ENCODE measurements at regions not wholly inside any gene's neighbourhood (a gene's known extent, or its start where the extent isn't known, plus 50 kb on each side); places are given as distances from the start of the nearest gene placed in this dataset.
"Not testable (repeated sequence)": the region's sequence is repeated elsewhere in the genome, so short reads cannot be mapped to it uniquely, and the experiment has no call there.

DNA sequence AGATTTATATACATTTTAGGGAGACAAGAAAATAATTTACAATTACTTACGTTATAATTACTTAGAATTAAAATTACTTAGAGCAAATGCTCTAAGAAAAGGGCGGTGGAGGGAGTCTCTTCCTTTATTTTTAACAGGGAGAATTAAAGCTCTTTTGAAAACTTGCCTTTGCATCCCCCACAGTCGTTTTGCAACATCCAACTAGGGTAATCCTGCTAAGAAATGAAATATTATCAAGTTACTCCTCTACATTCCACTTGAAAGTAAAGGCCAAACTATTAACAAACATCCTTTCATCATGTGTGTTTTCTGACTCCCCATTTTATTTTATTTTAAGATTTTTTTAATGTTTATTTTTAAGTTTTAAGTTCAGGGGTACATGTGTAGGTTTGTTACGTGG, 1358.5 kb downstream of the NCAM2 start:
- WGBS (ENCODE audit: low lambda C conversion rate): 21% methylated on average over 4 of the region's 4 CpGs
- no peaks in the 10 kb centered on the region for H3K36me3 ChIP-seq (replicated peaks in 1 of 2; ENCODE audit: control insufficient read depth in 1 of 2, insufficient read depth in 2 of 2, low read length in 1 of 2)

GRCh38 chr21:22359599-22359998, 1361.4 kb downstream of the NCAM2 start:
- WGBS (ENCODE audit: low lambda C conversion rate): 32% methylated on average over 5 of the region's 5 CpGs
- H3K79me2 ChIP-seq (ENCODE audit: insufficient read depth); H2AFZ ChIP-seq (ENCODE audit: low read depth); DNase-seq; H3K9me3 ChIP-seq; H3K4me3 ChIP-seq (ENCODE audit: low read depth in 2 of 2, low read length in 1 of 2); H3K27me3 ChIP-seq (ENCODE audit: insufficient read depth); CTCF ChIA-PET; H3K4me1 ChIP-seq (ENCODE audit: control insufficient read depth in 1 of 2, insufficient read depth in 2 of 2, low read depth in 1 of 2, low read length in 1 of 2); POLR2A ChIA-PET; H3K27ac ChIP-seq (ENCODE audit: low read depth in 2 of 2, low read length in 1 of 2); H3K4me2 ChIP-seq; H3K9ac ChIP-seq; H3K9me2 ChIP-seq; H3K36me3 ChIP-seq (replicated peaks in 1 of 2; ENCODE audit: control insufficient read depth in 1 of 2, insufficient read depth in 2 of 2, low read length in 1 of 2); H3F3A ChIP-seq (replicated peaks; ENCODE audit: insufficient read depth); H4K20me1 ChIP-seq (ENCODE audit: insufficient read depth): not testable (repeated sequence)

More for the DNA sequence above, 1358.5 kb downstream of the NCAM2 start:
- Histone ChIP-seq H3K27ac (ENCODE audit: low read depth in 2 of 2, low read length in 1 of 2) (no peak overlapping the region), H3K9me2 (no peaks in the 10 kb centered on the region), H3K9me3 (no peaks in the 10 kb centered on the region; the same call in 1 of the 2 replicates), H2AFZ (ENCODE audit: low read depth) (no peak overlapping the region), H3K4me3 (ENCODE audit: low read depth in 2 of 2, low read length in 1 of 2) (no peak overlapping the region), H3F3A (replicated peaks; ENCODE audit: insufficient read depth) (no peaks in the 10 kb centered on the region), H3K79me2 (ENCODE audit: insufficient read depth) (no peaks in the 10 kb centered on the region), H3K9ac (no peak overlapping the region), H3K4me2 (no peak overlapping the region), H4K20me1 (ENCODE audit: insufficient read depth) (no peaks in the 10 kb centered on the region), H3K27me3 (ENCODE audit: insufficient read depth) (no peaks in the 10 kb centered on the region), H3K4me1 (ENCODE audit: control insufficient read depth in 1 of 2, insufficient read depth in 2 of 2, low read depth in 1 of 2, low read length in 1 of 2) (no peaks in the 10 kb centered on the region)
- ChIA-PET POLR2A (no interaction called here), CTCF (interaction anchor here (1.3 kb wide), 1 partner anchor 9 kb away, joined by 5 read pairs; no protein-coding TSS in a partner anchor)
- DNase-seq: no peak
- TF ChIP-seq EZH2phosphoT487 (IDR thresholded peaks at IDR 0.05; ENCODE audit: borderline replicate concordance, low read depth): no peak
- no peak for TF ChIP-seq POLR2AphosphoS5 (IDR thresholded peaks at IDR 0.05; ENCODE audit: low read depth, low read length)
- TF ChIP-seq RFX5 (IDR thresholded peaks at IDR 0.05; ENCODE audit: low read length): no peak
- TF ChIP-seq, protein P1, sequence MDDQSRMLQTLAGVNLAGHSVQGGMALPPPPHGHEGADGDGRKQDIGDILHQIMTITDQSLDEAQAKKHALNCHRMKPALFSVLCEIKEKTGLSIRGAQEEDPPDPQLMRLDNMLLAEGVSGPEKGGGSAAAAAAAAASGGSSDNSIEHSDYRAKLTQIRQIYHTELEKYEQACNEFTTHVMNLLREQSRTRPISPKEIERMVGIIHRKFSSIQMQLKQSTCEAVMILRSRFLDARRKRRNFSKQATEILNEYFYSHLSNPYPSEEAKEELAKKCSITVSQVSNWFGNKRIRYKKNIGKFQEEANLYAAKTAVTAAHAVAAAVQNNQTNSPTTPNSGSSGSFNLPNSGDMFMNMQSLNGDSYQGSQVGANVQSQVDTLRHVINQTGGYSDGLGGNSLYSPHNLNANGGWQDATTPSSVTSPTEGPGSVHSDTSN (IDR thresholded peaks at IDR 0.05): no peak
- TF ChIP-seq TAF1 (IDR thresholded peaks at IDR 0.05; ENCODE audit: borderline replicate concordance, low read depth, low read length): no peak
- TF ChIP-seq GATA2 (CRISPR knock-in tag; IDR thresholded peaks at IDR 0.05): no peak
- no peak for TF ChIP-seq MXI1 (IDR thresholded peaks at IDR 0.05; ENCODE audit: low read depth, low read length)
- no peak for TF ChIP-seq RCOR1 (IDR thresholded peaks at IDR 0.05; ENCODE audit: low read length)
- TF ChIP-seq ZBTB33 (IDR thresholded peaks at IDR 0.05; ENCODE audit: borderline replicate concordance, low read depth): no peak
- TF ChIP-seq TCF12 (IDR thresholded peaks at IDR 0.05): no peak
- no peak for TF ChIP-seq FOSL2 (IDR thresholded peaks at IDR 0.05; ENCODE audit: borderline replicate concordance, low read depth)
- no peak for TF ChIP-seq EP300 (IDR thresholded peaks at IDR 0.05; ENCODE audit: borderline replicate concordance in 1 of 2, low read depth in 1 of 2, low read length in 1 of 2)
- no peak for TF ChIP-seq CTCF (IDR thresholded peaks at IDR 0.05)
- TF ChIP-seq USF1 (IDR thresholded peaks at IDR 0.05; ENCODE audit: borderline replicate concordance, low read depth): no peak
- no peak for TF ChIP-seq MEF2A (IDR thresholded peaks at IDR 0.05; ENCODE audit: borderline replicate concordance, low read depth)
- no peak for TF ChIP-seq GABPA (IDR thresholded peaks at IDR 0.05; ENCODE audit: low read depth)

Measured in SK-N-SH (cell line).